Osteocyte (in vitro differentiated cells): ENCODE measurements at regions not wholly inside any gene's neighbourhood (a gene's known extent, or its start where the extent isn't known, plus 50 kb on each side); places are given as distances from the start of the nearest gene placed in this dataset.

Source experiments
- DNase-seq: peaks from one replicate; pipeline ENCODE4 v3.0.0; 2021; ENCODE audit warnings: mixed read lengths; ENCODE audit not compliant: unreplicated experiment; ENCODE audit errors: extremely low spot score
- H3K27ac Mint-ChIP-seq: one replicate; pipeline ENCODE4 v1.8.0; 2021; ENCODE audit warnings: mild to moderate bottlenecking, mixed read lengths; ENCODE audit not compliant: unreplicated experiment
- H3K27me3 Mint-ChIP-seq: one replicate; pipeline ENCODE4 v1.8.0; 2021; ENCODE audit warnings: mixed read lengths; ENCODE audit not compliant: unreplicated experiment
- H3K36me3 Mint-ChIP-seq: one replicate; pipeline ENCODE4 v1.8.0; 2021; ENCODE audit warnings: mixed read lengths; ENCODE audit not compliant: unreplicated experiment
- H3K4me1 Mint-ChIP-seq: one replicate; pipeline ENCODE4 v1.8.0; 2021; ENCODE audit warnings: mixed read lengths; ENCODE audit not compliant: unreplicated experiment
- H3K4me3 Mint-ChIP-seq: one replicate; pipeline ENCODE4 v1.8.0; 2021; ENCODE audit warnings: mild to moderate bottlenecking, moderate library complexity, mixed read lengths; ENCODE audit not compliant: unreplicated experiment
- H3K9me3 Mint-ChIP-seq: one replicate; pipeline ENCODE4 v1.8.0; 2021; ENCODE audit warnings: mixed read lengths; ENCODE audit not compliant: unreplicated experiment
- CTCF ChIP-seq: fragments of 200-600 bp; sonication (generic); IDR thresholded peaks from 2 replicates; pipeline ENCODE4 v1.5.0; 2021; ENCODE audit warnings: antibody characterized with exemption, mild to moderate bottlenecking, moderate library complexity

GRCh38 chr12:114045349-114045748 is 79.2 kb upstream of the RBM19 start:
- no peak for DNase-seq
- Mint-ChIP-seq H3K27ac (no peak overlapping the region), H3K27me3 (peaks cover 2% of the 10 kb centered on the region), H3K9me3 (no peaks in the 10 kb centered on the region), H3K36me3 (no peaks in the 10 kb centered on the region), H3K4me1 (no peaks in the 10 kb centered on the region), H3K4me3 (no peak overlapping the region)
- TF ChIP-seq CTCF = no peak

- no peak overlapping the region for H3K4me3 Mint-ChIP-seq
- no peak for TF ChIP-seq CTCF
- H3K9me3 Mint-ChIP-seq = no peaks in the 10 kb centered on the region
- peaks cover 2% of the 10 kb centered on the region for H3K27me3 Mint-ChIP-seq
- no peaks in the 10 kb centered on the region for H3K36me3 Mint-ChIP-seq
- no peak overlapping the region for H3K27ac Mint-ChIP-seq
- no peak for DNase-seq
- no peaks in the 10 kb centered on the region for H3K4me1 Mint-ChIP-seq
Measured at GRCh38 chr12:114041590-114041989, 75.5 kb upstream of the RBM19 start.

- no peak for TF ChIP-seq CTCF
- H3K27me3 Mint-ChIP-seq = peaks cover 2% of the 10 kb centered on the region
- DNase-seq = no peak
- H3K36me3 Mint-ChIP-seq = no peaks in the 10 kb centered on the region
- H3K4me1 Mint-ChIP-seq = no peaks in the 10 kb centered on the region
- no peak overlapping the region for H3K27ac Mint-ChIP-seq
- no peak overlapping the region for H3K4me3 Mint-ChIP-seq
- H3K9me3 Mint-ChIP-seq = no peaks in the 10 kb centered on the region
Measured at GRCh38 chr12:114041136-114041535, 75.0 kb upstream of the RBM19 start.

- H3K27me3 Mint-ChIP-seq = no peaks in the 10 kb centered on the region
- no peak overlapping the region for H3K4me3 Mint-ChIP-seq
- no peaks in the 10 kb centered on the region for H3K4me1 Mint-ChIP-seq
- DNase-seq = no peak
- H3K36me3 Mint-ChIP-seq = no peaks in the 10 kb centered on the region
- H3K9me3 Mint-ChIP-seq = no peaks in the 10 kb centered on the region
- H3K27ac Mint-ChIP-seq = no peak overlapping the region
- no peak for TF ChIP-seq CTCF
Measured at GRCh38 chr12:114038962-114039361, 72.8 kb upstream of the RBM19 start.

GRCh38 chr12:114032801-114033200 is 66.7 kb upstream of the RBM19 start:
- Mint-ChIP-seq H3K36me3 (no peaks in the 10 kb centered on the region), H3K27me3 (no peaks in the 10 kb centered on the region), H3K27ac (no peak overlapping the region), H3K4me1 (no peaks in the 10 kb centered on the region), H3K9me3 (no peaks in the 10 kb centered on the region), H3K4me3 (no peak overlapping the region)
- TF ChIP-seq CTCF = no peak
- no peak for DNase-seq
